Inflammatory macrophage treated with lipopolysaccharide for 4 hours (primary cell): ENCODE measurements at regions not wholly inside any gene's neighbourhood (a gene's known extent, or its start where the extent isn't known, plus 50 kb on each side); places are given as distances from the start of the nearest gene placed in this dataset.
"Not testable (repeated sequence)": the region's sequence is repeated elsewhere in the genome, so short reads cannot be mapped to it uniquely, and the experiment has no call there.

ENCODE experiments used
- DNase-seq: peaks from one replicate; pipeline ENCODE4 v3.0.0-alpha.2; 2020

DNA sequence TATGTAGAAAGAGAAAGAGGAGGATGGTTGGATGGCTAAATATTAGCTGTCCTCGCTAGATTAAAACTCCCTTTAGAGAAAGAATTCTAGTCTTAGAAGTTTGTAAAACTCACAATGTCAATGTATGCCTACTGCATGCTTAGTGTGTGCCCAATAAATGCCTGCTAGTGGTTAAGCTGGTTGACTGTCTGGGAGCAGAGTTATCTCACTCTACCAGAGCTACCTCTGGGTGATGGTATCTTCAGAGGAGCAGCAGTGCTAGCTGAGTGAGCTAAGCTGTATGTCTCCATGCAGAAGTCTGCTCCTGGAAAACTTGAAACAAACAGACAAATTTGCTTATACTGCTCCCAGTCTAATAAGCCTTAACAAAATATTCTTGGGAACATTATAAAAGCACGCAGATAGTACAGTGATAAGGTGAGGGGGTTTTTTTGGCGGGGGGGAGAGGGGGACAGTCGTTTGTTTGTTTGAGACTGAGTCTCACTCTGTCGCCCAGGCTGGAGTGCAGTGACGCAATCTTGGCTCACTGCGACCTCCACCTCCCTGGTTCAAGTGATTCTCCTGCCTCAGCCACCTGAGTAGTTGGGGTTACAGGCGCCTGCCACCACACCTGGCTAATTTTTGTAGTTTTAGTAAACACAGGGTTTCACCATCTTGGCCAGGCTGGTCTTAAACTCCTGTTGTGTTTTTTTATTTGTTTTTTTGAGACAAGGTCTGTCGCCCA is 202.8 kb upstream of the TSC22D1 start:
- DNase-seq, result no peak

DNA sequence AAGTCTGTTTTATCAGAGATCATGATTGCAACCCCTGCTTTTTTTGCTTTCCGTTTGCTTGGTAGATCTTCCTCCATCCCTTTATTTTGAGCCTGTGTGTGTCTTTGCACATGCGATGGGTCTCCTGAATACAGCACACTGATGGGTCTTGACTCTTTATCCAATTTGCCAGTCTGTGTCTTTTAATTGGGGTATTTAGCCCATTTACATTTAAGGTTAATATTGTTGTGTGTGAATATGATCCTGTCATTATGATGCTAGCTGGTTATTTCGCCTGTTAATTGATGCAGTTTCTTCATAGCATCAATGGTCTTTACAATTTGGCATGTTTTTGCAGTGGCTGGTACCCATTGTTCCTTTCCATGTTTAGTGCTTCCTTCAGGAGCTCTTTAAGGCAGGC is 199.2 kb upstream of the TSC22D1 start:
- DNase-seq, result not testable (repeated sequence)

DNA sequence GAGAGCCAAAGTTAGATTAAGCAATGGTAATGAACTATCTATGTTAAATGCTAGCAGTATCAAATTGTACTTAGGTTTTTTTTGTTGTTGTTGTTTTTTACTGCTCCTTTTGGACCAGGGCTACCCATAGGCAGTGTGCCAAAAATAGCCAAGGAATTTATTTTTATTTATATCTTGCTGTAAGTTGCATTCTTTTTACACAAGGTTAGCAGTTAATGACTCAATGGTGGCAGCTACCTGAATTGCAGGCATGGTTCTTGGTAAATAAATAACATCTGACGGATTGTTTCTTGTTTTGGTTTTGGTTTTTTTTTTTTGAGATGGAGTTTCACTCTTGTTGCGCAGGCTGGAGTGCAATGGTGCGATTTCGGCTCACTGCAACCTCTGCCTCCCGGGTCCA is 194.8 kb upstream of the TSC22D1 start:
- no peak for DNase-seq

DNA sequence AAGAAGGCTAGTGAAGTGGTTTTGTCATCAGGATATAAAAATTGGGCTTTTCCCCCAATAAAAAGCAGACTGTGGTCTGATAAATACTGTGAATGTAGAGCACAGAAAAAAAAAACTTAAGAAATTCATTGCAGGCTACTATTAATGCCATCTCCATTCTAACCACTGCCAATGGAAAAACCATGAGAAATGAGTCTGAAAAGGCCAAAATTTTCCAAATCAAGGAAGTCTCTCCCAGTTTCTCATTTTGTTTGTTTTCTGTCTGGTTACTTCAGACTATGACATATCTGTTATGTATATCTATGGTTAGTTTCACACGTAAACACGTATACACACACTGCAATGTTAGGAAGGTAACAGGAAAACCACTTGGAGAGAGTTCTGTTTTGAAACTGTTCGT is 193.6 kb upstream of the TSC22D1 start:
- peak; percentile 60 for DNase-seq

DNA sequence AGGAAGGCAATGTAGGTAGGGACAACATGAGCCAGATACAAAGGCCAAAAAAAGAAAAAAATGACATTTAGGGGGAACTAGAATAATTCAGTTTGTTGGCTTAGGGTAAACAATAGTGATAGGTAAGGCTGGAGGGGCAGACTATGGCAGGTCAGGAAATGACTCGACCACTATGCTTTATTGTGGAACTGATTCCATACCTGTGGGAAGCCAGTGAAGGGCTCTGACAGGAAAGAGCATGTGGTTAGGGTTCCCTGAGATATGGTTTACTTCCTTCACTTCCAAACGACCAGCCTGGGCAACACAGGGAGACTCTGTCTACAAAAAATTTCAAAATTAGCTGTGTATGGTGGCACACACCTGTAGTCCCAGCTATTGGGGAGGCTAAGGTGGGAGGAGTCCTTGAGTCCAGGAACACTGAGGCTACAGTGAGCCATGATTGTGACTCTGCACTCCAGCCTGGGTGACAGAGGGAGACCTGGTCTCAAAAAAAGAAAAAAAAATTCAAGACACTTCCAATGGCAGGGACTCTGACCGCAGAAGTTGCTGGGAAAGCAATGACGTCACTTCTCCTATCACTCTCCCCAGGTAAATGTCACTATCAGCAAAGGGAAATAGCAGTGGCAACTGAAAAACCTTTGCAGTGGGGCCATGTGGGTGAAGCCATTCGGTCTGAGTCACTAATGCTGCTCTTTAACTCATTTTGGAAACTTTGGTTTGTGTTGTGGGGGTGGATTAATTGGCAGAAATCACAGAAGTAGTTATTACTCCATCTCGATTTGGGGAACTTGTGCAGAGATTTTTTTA is 192.8 kb upstream of the TSC22D1 start:
- peak; percentile 95 for DNase-seq

DNA sequence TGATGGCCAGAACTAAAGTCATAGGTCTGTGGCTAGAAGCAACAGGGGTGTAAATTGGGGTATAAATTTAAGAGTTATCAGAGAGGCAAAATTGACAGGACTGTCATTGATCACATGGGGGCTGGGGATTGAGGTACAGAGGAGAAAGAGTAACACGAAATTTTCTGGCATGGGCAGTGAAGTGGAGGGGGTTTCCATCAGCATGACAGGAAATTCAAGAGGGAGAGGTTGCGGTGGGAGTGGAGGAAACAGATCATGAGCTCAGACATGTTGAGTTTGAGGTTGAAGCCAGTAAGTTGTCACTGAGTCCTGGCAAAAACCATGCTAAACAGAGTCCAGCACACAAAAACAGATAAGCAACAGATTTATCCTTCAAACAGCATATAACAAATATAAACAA is 192.1 kb upstream of the TSC22D1 start:
- DNase-seq, result peak; percentile 79

DNA sequence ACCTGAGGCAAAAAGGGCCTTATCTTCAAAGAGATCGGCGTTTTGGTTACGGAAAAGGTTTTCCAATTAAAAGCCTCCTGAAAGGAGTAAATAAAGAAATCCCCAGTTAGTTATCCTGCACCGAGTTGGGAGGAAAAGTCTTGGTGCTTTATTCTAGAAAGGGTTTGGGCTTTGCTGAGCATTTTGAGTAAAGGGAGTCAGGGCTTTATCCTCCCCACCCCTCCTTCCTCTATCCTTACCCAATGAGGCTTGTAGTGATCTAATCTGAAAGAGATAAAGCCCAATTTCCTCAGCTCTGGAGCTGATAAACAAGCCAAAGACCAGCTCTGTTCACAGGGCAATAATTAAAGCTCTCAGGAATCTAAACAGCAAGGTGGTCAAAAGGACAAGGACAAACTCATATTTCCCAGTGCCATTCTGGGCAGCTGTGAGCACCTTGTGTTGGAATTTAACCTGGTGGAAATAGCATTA is 188.9 kb upstream of the TSC22D1 start:
- DNase-seq, result no peak

DNA sequence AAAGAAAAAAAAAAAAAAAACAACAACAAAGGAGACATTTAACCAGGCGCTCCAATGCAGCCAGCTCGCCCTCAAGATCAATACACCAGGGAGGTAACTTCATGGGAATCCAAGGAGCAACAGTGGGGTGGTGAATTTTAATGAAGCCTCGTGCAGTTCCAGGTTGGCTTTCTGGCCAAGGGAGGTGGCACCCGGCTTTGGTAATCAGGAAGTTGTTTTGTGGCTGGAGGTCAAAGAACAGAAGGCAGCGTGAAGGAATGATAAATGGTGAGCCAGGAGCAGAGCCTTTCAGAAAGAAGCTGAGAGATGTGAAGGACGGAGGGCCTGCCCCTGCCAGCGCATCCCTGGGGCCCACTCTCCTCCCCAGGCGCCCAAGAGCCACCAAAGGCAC is 188.2 kb upstream of the TSC22D1 start:
- DNase-seq, result no peak

DNA sequence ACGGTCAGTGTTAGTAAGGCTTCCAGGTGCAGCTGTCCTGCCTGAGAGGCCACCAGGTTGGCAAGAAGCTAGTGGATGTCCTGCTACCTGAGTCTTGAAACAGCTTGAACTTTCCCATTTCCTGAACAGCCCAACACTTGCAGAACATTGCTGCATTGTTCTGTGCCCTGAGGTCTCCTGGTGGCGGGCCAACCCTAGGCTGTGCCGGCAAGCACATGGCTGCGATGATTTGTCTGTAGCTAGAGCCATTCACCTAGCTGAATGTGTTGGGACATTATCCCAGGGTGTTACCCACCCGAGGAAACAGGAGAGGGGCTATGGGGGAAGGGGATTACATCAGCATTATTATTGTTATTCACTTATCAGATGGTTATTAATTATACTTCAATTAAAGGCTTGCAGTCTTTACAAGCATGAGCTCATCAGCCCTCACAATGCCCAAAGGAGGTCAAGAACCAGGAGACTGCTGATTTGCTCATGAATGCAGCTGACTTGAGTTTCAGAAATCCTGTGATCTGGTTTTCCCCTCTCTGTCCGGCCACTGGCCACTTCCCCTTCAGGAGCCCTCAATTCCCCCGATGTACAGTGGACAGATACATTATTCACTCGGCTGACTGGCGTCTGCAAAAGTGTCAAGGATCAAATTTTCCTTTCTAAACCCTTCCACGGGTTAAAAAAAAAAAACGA is 187.6 kb upstream of the TSC22D1 start:
- DNase-seq, result peak; percentile 89

DNA sequence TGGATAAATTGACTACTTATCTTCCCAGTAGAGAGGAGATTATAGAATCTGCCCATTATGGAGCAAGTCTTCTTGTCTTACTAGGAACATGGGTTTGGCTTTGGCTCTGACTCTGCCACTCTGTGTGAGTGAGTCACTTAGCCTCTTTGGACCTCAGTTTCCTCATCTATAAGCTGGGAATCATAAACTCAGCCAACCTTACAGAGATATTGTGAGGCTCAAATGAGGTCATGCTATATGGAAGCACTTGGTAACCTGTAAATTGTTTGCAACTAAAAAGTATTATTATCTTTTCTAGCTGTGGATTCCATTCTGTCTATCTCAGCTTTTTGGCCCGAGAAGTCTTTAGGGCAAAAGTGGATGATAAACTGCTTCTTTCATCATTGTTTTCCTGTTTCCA is 186.8 kb upstream of the TSC22D1 start:
- peak; percentile 53 for DNase-seq

DNA sequence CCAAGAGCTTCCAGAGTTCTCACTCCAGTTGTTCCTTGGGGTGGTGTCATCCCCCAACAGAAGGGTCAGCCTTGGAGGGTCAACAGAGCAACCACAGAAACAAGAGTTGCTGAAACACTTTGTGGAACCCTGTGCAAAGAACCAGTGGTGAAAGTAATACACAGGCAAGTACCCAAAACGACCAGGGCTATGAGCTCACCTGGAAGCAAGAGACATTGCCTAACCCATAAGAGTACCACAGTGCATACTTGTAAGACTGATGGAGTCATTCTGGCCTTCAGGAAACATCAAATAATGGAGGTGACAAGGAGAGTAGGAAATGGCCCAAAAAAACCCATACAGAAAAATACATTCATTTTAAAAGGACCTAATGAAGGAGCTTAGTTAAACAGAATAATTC is 184.3 kb upstream of the TSC22D1 start:
- DNase-seq, result no peak

DNA sequence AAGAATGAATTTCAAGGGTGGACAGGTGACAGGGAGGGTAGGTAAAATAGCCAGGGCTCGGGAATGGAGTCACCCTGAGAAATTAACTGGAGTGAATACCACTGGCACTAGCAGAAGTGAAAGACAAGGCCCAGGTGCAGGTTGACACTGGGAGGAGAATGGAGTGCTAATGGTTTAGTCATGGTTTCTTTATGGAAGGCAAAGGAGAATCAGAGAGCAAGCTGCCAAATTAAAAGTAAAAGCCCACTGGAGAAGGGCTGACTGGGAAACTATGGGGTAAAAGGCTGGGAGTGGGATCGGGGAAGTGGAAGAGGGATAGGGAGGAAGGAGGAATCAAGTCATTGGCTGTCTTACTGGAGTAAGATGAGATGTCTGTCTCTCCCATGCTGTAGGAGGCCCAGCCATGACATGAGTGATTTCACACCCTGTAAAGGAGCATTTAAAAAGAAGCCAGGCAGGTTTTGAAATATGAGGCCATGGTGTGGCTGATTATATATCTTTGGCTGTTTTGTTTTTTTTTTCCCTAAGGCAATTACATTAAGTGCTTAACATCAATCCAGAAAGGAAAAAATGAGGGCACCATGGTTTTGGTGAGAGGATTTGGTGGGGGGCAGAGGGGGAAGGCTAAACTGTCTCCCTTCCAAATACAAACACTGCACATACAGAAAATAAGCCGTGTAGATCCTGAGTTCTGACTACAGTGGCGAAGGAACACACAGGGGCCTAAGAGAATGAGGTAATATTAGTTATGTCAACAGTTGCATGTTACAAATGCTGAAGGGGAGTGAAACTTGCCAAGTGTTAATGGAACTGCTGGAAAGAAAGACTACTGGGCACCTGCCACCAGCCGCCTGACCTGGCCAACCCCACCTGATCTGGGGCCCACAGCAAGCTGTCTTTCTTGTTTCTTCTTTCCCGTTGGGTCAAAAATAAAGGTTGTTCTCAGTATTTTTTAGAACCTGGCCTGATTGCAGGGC is 183.5 kb upstream of the TSC22D1 start:
- DNase-seq, result no peak

DNA sequence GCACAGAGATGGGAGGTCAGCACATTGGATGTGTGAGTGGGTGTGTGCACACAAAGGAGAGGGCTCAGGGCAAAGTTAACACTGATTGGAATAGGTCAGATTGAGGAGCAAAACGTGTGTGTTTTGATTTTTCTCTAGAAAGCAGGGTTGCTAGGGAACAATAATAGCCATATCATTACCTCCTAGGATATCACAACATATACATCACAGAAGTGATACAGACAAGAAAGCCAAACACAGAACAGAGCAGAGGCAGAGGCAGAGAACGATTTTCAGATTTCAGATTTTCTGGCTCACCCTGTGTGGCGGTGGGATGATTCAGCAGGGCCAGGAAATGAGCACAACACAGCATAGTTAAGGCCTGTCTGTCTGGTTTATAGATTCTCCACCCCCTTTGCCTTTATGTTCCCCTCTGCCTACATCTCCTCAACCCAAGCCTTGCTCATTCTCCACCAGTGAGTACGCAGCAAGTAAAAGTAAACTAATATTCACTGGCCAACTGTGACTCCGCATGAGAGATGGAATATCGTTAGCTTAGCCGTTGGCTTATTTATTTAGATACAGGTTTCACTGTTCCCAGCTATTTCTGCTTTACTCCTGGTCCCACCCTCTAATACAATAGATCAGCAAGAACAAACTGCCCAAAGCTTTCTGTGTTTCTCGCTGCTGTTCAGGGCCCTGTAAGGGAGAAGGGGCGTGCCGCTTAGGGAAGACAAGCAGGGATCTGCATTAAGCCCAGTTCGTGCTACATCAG is 182.7 kb upstream of the TSC22D1 start:
- peak; percentile 25 for DNase-seq

DNA sequence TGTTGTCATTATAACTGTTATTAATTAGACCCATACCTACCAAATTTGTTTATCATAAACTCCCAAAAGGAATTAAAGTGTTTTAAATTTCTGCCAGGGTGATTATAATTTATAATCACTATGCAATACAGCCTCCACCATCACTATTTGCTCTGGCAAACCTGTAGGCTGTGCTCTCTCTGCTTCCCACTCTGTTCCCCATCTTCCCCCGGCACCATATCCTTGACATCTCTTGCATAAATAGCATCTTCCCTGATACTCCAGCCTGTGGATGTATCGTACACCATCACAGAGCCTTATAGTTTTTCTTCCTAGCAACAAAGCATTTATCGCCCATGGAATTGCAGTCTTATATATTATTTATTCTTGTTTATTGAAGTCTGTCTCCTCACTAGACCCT is 181.5 kb upstream of the TSC22D1 start:
- no peak for DNase-seq

DNA sequence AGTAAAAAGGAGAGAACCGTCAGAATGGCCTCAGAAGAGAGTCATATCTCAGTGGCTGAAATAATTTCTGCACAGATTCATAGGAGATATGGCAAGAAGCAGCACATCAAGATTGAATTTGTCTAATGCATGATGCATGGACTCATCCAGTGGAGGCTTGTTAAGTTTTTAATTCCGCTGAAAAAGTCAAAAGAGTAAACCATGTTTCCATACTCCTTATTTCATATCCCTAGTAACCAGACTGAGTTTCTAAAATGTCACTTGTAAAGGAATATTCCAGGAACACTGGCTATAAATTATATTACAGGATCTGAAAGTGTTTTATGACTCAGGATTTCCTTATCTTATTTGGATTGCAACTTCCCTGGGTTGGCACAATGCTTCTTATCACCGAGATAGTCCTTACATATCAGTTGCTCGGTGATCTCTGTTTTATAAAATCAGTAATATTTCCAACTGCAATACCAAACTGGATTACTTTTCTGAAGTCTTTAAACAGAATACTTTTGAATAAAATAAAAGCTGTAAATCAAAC is 180.2 kb upstream of the TSC22D1 start:
- DNase-seq, result peak; percentile 15

DNA sequence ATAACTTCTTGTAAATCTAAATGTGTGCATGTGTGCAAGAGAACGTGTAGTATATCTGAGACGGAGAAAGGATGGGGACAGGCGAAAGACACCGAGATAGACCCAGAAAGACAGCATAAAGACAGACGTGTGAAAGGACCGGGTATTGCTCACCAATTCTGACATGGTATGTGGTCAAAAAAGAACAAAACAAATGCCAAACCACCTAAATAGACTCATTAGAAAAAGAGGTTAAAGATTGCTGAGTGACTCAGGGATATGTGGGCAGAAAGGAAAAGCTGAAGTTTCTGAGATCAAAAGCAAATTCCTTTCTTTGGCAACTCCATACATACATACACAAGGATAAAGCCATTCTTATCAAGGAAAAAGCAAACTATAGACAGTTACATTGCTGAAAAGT is 179.7 kb upstream of the TSC22D1 start:
- DNase-seq, result no peak

DNA sequence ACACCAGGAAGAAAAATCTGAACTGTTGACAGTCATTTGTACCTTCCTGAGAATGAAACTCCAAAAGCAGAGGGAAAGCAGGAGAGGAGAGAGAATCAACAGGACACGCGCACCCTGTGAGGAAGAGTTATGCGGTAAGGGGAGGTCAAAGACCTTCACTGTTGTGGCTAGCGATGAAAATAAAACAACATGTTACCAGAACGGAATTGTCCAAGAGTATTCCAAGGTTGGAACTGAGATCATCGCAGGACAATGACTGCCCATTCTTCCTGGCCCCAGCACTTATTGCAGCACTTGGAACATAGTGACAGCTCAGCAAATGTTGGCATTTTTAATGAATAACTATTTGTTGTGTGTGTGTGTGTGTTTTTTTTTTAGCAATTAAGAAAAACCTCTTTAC is 176.0 kb upstream of the TSC22D1 start:
- no peak for DNase-seq

DNA sequence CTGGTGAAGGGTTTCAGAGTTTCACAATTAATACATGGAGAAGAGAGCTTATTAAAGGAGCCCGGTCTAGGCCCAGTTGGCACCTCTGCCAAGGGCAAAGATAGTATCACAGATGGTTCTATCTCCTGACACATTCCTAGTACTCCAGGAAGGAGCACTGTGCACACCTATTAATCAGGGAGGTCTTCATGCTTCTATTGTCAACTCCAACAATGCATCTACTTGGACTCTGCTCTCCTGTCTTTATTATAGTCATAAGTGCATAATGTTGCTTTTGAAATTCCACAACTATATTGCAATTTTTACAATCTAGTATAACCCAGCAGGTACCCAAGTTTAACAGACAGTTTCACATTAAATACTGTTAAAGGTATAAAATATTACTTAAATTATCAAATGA is 174.5 kb upstream of the TSC22D1 start:
- DNase-seq, result no peak

DNA sequence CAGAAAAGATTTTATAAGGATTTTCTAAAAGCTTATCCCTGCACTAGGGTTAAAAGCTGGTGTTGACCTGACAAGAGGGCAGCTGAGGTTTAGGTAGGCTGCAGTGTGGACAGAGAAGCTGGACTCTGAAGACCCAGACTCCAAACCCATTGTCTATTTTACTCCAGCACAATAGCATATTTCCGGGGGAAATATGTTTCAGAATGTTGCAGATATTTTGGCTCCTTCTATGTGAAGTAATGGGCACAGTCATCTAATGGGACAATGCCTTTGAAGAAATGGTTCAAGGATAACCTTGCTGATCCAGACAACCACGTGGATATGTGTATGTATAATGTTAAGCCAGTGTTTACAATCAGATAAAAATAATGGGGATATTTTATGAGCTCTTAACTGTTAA is 173.8 kb upstream of the TSC22D1 start:
- no peak for DNase-seq

DNA sequence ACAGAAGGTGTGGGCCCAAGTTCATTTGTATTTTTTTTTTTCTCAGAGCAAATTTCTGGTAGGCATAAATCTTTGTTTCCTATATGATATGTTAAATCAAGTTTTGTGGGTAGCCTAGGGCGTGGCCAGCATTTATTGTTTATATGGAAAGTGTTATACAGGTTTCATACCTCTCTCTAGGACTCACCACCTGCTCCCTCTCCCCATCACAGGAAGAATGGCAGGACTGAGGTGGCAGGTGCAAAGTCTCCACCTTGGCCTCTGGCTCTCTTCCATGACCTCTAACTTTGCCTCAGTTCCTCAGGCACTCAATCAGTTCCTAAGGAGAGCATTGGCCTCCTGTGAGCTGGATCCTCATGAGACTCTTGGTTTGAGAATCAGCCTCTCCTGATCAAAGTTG is 172.3 kb upstream of the TSC22D1 start:
- DNase-seq, result no peak

DNA sequence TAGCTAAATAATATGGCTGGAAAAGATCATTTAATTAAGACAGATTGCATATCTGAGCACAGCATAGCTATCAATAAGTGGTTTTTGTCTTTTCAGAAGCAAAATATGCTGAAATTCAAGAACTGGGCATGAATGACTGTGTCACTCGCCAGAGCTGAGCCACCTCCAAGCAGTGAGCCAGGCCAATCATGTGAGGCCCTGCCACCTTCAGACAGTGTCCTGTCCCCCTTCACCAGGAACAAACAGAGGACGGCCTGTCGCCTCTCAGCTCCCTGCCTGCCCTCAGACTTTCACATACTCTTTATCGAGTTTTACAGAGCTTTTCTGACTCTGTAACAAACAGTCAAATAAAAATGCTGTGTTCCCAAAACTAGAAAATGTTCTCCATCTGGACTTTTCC is 171.0 kb upstream of the TSC22D1 start:
- DNase-seq, result no peak

DNA sequence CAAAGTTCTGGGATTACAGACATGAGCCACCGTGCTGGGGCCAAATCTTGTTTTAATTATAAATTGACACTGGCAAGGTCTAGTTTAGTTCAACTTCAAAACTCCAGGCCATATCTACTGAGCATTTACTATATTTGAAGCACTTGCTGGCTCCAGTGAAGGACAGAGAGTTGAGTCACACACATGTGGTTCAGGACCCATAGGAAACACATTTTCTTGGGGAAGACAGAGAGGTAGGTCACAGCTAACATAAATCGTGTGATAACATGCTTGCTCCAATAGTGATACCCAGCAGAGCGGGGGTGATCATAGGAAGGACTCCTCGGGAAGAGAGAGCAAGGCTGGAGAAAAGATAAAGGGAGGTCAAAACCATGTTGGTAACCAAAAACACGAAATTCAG is 170.6 kb upstream of the TSC22D1 start:
- DNase-seq, result no peak
